ENCODE measurements at regions not wholly inside any gene's neighbourhood (a gene's known extent, or its start where the extent isn't known, plus 50 kb on each side); places are given as distances from the start of the nearest gene placed in this dataset.

- ATAC-seq (ENCODE audit: low FRiP score) (no peak), DNase-seq (ENCODE audit: low spot score) (no peak)
- no peak for TF ChIP-seq CTCF (IDR thresholded peaks at IDR 0.05)
These were observed 124.3 kb downstream of the PTPRS start for GRCh38 chr19:5216141-5216847.

- DNase-seq (ENCODE audit: low spot score) (no peak), ATAC-seq (ENCODE audit: low FRiP score) (no peak)
- no peak for TF ChIP-seq CTCF (IDR thresholded peaks at IDR 0.05)
These were observed 125.2 kb downstream of the PTPRS start for GRCh38 chr19:5215431-5215830.

- TF ChIP-seq CTCF (IDR thresholded peaks at IDR 0.05) = no peak
These were observed 125.7 kb downstream of the PTPRS start for GRCh38 chr19:5214902-5215301.

GRCh38 chr19:5214371-5214770 lies 126.2 kb downstream of the PTPRS start:
- DNase-seq (ENCODE audit: low spot score) (no peak), ATAC-seq (ENCODE audit: low FRiP score) (no peak)
- no peak for TF ChIP-seq CTCF (IDR thresholded peaks at IDR 0.05)

More at GRCh38 chr19:5214902-5215301, 125.7 kb downstream of the PTPRS start:
- no peak for DNase-seq (ENCODE audit: low spot score)
- no peak for ATAC-seq (ENCODE audit: low FRiP score)

- TF ChIP-seq CTCF (IDR thresholded peaks at IDR 0.05) = no peak
- ATAC-seq (ENCODE audit: low FRiP score) (no peak), DNase-seq (ENCODE audit: low spot score) (no peak)
These were observed 126.9 kb downstream of the PTPRS start for GRCh38 chr19:5213667-5214066.

GRCh38 chr19:5212101-5212500 lies 128.5 kb downstream of the PTPRS start:
- ATAC-seq (ENCODE audit: low FRiP score) (no peak), DNase-seq (ENCODE audit: low spot score) (no peak)
- no peak for TF ChIP-seq CTCF (IDR thresholded peaks at IDR 0.05)

- DNase-seq (ENCODE audit: low spot score) = no peak
- no peak for ATAC-seq (ENCODE audit: low FRiP score)
- TF ChIP-seq CTCF (IDR thresholded peaks at IDR 0.05) = no peak
These were observed 129.3 kb downstream of the PTPRS start for GRCh38 chr19:5211217-5211822.
